GM12878 (cell line): ENCODE measurements at regions not wholly inside any gene's neighbourhood (a gene's known extent, or its start where the extent isn't known, plus 50 kb on each side); places are given as distances from the start of the nearest gene placed in this dataset.

ENCODE experiments used
- FOS ChIP-seq: IDR thresholded peaks from 3 replicates; pipeline ENCODE4 v1.6.1; 2011; ENCODE audit warnings: borderline replicate concordance; ENCODE audit not compliant: insufficient read length; ENCODE audit errors: extremely low read depth
- FOXK2 ChIP-seq: fragments of 450-650 bp; IDR thresholded peaks from 2 replicates; pipeline ENCODE4 v1.6.1; 2017; ENCODE audit warnings: mild to moderate bottlenecking, moderate library complexity
- KAT2A ChIP-seq: conservative IDR thresholded peaks from 2 replicates; pipeline ENCODE4 v1.6.1; 2011; ENCODE audit warnings: low read depth, low read length; ENCODE audit not compliant: control insufficient read depth
- TARDBP ChIP-seq: IDR thresholded peaks from 2 replicates; pipeline ENCODE4 v1.6.1; 2016; ENCODE audit warnings: borderline replicate concordance
- TBL1XR1 ChIP-seq: IDR thresholded peaks from 2 replicates; pipeline ENCODE4 v1.6.1; 2012; ENCODE audit warnings: low read depth, low read length, improper control_type of control experiment
- TCF12 ChIP-seq: IDR thresholded peaks from 2 replicates; pipeline ENCODE4 v1.6.1; 2011; ENCODE audit warnings: low read depth, mild to moderate bottlenecking, low read length
- TF ChIP-seq, protein P1 (sequence below): IDR thresholded peaks from 2 replicates; pipeline ENCODE4 v1.6.1; 2012; ENCODE audit warnings: improper control_type of control experiment, low read depth, low read length; ENCODE audit not compliant: insufficient replicate concordance
- TF ChIP-seq, protein P2 (sequence below): IDR thresholded peaks from 2 replicates; pipeline ENCODE4 v1.6.1; 2012; ENCODE audit warnings: low read depth, low read length, improper control_type of control experiment
- TF ChIP-seq, protein P3 (sequence below): fragments of 450-650 bp; IDR thresholded peaks from 2 replicates; pipeline ENCODE4 v1.6.1; 2018; ENCODE audit warnings: mild to moderate bottlenecking, low read depth, moderate library complexity; ENCODE audit not compliant: partially characterized antibody
- TF ChIP-seq, protein P4 (sequence below): IDR thresholded peaks from 2 replicates; pipeline ENCODE4 v1.6.1; 2011; ENCODE audit warnings: borderline replicate concordance, low read depth, mild to moderate bottlenecking, moderate library complexity, mixed read lengths, low read length; ENCODE audit not compliant: insufficient read depth; ENCODE audit errors: extremely low read length

GRCh38 chr14:45799511-45799910 lies 546.5 kb upstream of the MIS18BP1 start (continued):
- TF ChIP-seq, protein P1, sequence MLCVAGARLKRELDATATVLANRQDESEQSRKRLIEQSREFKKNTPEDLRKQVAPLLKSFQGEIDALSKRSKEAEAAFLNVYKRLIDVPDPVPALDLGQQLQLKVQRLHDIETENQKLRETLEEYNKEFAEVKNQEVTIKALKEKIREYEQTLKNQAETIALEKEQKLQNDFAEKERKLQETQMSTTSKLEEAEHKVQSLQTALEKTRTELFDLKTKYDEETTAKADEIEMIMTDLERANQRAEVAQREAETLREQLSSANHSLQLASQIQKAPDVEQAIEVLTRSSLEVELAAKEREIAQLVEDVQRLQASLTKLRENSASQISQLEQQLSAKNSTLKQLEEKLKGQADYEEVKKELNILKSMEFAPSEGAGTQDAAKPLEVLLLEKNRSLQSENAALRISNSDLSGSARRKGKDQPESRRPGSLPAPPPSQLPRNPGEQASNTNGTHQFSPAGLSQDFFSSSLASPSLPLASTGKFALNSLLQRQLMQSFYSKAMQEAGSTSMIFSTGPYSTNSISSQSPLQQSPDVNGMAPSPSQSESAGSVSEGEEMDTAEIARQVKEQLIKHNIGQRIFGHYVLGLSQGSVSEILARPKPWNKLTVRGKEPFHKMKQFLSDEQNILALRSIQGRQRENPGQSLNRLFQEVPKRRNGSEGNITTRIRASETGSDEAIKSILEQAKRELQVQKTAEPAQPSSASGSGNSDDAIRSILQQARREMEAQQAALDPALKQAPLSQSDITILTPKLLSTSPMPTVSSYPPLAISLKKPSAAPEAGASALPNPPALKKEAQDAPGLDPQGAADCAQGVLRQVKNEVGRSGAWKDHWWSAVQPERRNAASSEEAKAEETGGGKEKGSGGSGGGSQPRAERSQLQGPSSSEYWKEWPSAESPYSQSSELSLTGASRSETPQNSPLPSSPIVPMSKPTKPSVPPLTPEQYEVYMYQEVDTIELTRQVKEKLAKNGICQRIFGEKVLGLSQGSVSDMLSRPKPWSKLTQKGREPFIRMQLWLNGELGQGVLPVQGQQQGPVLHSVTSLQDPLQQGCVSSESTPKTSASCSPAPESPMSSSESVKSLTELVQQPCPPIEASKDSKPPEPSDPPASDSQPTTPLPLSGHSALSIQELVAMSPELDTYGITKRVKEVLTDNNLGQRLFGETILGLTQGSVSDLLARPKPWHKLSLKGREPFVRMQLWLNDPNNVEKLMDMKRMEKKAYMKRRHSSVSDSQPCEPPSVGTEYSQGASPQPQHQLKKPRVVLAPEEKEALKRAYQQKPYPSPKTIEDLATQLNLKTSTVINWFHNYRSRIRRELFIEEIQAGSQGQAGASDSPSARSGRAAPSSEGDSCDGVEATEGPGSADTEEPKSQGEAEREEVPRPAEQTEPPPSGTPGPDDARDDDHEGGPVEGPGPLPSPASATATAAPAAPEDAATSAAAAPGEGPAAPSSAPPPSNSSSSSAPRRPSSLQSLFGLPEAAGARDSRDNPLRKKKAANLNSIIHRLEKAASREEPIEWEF: no peak
- TF ChIP-seq FOXK2 (no peak), TARDBP (no peak), KAT2A (no peak), TCF12 (no peak), FOS (no peak), TBL1XR1 (no peak)
- TF ChIP-seq, protein P2, sequence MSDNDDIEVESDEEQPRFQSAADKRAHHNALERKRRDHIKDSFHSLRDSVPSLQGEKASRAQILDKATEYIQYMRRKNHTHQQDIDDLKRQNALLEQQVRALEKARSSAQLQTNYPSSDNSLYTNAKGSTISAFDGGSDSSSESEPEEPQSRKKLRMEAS: no peak
- TF ChIP-seq, protein P3, sequence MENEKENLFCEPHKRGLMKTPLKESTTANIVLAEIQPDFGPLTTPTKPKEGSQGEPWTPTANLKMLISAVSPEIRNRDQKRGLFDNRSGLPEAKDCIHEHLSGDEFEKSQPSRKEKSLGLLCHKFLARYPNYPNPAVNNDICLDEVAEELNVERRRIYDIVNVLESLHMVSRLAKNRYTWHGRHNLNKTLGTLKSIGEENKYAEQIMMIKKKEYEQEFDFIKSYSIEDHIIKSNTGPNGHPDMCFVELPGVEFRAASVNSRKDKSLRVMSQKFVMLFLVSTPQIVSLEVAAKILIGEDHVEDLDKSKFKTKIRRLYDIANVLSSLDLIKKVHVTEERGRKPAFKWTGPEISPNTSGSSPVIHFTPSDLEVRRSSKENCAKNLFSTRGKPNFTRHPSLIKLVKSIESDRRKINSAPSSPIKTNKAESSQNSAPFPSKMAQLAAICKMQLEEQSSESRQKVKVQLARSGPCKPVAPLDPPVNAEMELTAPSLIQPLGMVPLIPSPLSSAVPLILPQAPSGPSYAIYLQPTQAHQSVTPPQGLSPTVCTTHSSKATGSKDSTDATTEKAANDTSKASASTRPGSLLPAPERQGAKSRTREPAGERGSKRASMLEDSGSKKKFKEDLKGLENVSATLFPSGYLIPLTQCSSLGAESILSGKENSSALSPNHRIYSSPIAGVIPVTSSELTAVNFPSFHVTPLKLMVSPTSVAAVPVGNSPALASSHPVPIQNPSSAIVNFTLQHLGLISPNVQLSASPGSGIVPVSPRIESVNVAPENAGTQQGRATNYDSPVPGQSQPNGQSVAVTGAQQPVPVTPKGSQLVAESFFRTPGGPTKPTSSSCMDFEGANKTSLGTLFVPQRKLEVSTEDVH: no peak
- TF ChIP-seq, protein P4, sequence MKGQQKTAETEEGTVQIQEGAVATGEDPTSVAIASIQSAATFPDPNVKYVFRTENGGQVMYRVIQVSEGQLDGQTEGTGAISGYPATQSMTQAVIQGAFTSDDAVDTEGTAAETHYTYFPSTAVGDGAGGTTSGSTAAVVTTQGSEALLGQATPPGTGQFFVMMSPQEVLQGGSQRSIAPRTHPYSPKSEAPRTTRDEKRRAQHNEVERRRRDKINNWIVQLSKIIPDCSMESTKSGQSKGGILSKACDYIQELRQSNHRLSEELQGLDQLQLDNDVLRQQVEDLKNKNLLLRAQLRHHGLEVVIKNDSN: no peak
